Mesothelial cell of epicardium (in vitro differentiated cells): ENCODE measurements at regions not wholly inside any gene's neighbourhood (a gene's known extent, or its start where the extent isn't known, plus 50 kb on each side); places are given as distances from the start of the nearest gene placed in this dataset.

Experiments
- DNase-seq, 2 experiments: peaks; one replicate each; pipeline ENCODE4 v3.0.0; 2021; ENCODE audit warnings: low spot score in 2 of 2; ENCODE audit not compliant: unreplicated experiment in 2 of 2
- H3K27ac Mint-ChIP-seq: 2 replicates; pipeline ENCODE4 v1.8.0; 2021; ENCODE audit warnings: mixed read lengths
- H3K27me3 Mint-ChIP-seq: 2 replicates; pipeline ENCODE4 v1.8.0; 2021; ENCODE audit warnings: low read depth, mixed read lengths
- H3K36me3 Mint-ChIP-seq: 2 replicates; pipeline ENCODE4 v1.8.0; 2021; ENCODE audit warnings: mixed read lengths
- H3K4me1 Mint-ChIP-seq: 2 replicates; pipeline ENCODE4 v1.8.0; 2021; ENCODE audit warnings: mixed read lengths
- H3K4me3 Mint-ChIP-seq: 2 replicates; pipeline ENCODE4 v1.8.0; 2021; ENCODE audit warnings: mild to moderate bottlenecking, moderate library complexity, mixed read lengths
- H3K9me3 Mint-ChIP-seq: 2 replicates; pipeline ENCODE4 v1.8.0; 2021; ENCODE audit warnings: mixed read lengths
- TF ChIP-seq, protein P1 (sequence below): fragments of 200-600 bp; sonication (generic); IDR thresholded peaks from one replicate; pipeline ENCODE4 v1.5.0; 2021; ENCODE audit warnings: antibody characterized with exemption; ENCODE audit not compliant: unreplicated experiment

- Mint-ChIP-seq H3K4me1 (peaks cover 5% of the 10 kb centered on the region), H3K36me3 (no peaks in the 10 kb centered on the region), H3K9me3 (no peaks in the 10 kb centered on the region), H3K4me3 (no peak overlapping the region), H3K27me3 (peaks cover 19% of the 10 kb centered on the region), H3K27ac (no peak overlapping the region)
- DNase-seq, result no peak
- TF ChIP-seq, protein P1, sequence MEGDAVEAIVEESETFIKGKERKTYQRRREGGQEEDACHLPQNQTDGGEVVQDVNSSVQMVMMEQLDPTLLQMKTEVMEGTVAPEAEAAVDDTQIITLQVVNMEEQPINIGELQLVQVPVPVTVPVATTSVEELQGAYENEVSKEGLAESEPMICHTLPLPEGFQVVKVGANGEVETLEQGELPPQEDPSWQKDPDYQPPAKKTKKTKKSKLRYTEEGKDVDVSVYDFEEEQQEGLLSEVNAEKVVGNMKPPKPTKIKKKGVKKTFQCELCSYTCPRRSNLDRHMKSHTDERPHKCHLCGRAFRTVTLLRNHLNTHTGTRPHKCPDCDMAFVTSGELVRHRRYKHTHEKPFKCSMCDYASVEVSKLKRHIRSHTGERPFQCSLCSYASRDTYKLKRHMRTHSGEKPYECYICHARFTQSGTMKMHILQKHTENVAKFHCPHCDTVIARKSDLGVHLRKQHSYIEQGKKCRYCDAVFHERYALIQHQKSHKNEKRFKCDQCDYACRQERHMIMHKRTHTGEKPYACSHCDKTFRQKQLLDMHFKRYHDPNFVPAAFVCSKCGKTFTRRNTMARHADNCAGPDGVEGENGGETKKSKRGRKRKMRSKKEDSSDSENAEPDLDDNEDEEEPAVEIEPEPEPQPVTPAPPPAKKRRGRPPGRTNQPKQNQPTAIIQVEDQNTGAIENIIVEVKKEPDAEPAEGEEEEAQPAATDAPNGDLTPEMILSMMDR, result no peak
These were observed 679.4 kb upstream of the KIRREL3 start for GRCh38 chr11:127679816-127680545.

- TF ChIP-seq, protein P1, result no peak
- peaks cover 5% of the 10 kb centered on the region for H3K4me1 Mint-ChIP-seq
- H3K4me3 Mint-ChIP-seq, result no peak overlapping the region
- no peak overlapping the region for H3K27ac Mint-ChIP-seq
- H3K9me3 Mint-ChIP-seq, result no peaks in the 10 kb centered on the region
- DNase-seq, result no peak
- H3K36me3 Mint-ChIP-seq, result no peaks in the 10 kb centered on the region
- H3K27me3 Mint-ChIP-seq, result peaks cover 22% of the 10 kb centered on the region
These were observed 678.1 kb upstream of the KIRREL3 start for GRCh38 chr11:127678631-127679030.

DNA sequence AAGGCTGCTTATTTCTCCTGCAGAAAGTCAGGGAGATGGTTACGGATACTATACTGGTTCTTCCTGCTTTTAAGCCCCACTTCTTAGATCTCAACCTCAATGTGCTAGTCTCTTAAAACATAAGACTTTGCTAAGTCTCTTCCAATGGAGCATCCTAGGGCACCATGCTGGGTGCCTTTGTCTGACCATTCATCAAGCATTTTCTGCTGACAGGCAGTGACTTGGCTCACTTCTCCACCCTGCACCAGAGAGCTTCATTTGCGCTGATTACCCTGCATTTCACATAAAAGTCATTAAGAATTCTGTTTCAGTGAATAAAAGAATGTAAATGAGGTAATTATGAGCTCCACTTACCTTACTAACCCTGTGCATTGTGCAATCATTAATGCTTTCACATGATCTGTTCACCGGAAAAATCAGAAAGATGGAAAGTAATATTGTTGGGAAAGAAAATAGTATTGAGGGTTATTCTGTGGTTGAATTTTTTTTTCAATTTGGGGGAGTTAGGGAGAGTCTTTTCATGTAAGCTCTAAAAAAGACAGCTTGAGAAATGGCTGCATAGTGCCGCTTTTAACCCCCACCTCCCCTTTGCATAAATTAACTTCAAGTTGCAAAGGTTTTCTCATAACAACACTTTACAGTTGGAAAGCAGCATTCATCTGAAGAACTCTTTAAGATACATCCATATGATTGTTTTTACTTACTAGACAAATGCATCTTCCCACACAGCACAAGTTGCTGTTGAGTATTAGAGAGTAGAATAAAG, 677.3 kb upstream of the KIRREL3 start:
- Mint-ChIP-seq H3K36me3 (no peaks in the 10 kb centered on the region), H3K4me1 (peaks cover 5% of the 10 kb centered on the region), H3K4me3 (no peak overlapping the region), H3K27ac (no peak overlapping the region), H3K27me3 (peaks cover 27% of the 10 kb centered on the region), H3K9me3 (no peaks in the 10 kb centered on the region)
- TF ChIP-seq, protein P1, result no peak
- no peak for DNase-seq

DNA sequence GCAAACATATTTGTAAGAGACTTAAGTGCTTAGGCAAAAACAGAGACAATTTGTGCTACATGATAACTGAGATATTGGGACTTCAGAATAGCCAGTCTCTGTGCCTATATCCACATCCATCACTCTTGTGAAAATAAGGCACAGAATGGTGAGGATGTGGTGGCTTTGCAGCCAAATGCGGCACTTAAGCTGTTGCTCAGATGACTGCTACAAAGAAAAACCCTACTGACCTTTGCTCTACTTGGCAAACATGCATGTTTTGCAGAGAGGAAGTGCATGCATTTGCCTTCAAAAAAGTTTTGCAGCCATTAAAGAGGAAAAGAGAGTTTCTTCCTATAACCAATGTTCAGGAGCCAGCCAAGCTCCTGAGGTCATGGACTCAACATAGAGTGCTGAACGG, 675.0 kb upstream of the KIRREL3 start:
- TF ChIP-seq, protein P1, result no peak
- Mint-ChIP-seq H3K27ac (no peak overlapping the region), H3K9me3 (no peaks in the 10 kb centered on the region), H3K4me3 (no peak overlapping the region), H3K27me3 (peaks cover 31% of the 10 kb centered on the region), H3K4me1 (peaks cover 5% of the 10 kb centered on the region), H3K36me3 (no peaks in the 10 kb centered on the region)
- DNase-seq, result no peak

DNA sequence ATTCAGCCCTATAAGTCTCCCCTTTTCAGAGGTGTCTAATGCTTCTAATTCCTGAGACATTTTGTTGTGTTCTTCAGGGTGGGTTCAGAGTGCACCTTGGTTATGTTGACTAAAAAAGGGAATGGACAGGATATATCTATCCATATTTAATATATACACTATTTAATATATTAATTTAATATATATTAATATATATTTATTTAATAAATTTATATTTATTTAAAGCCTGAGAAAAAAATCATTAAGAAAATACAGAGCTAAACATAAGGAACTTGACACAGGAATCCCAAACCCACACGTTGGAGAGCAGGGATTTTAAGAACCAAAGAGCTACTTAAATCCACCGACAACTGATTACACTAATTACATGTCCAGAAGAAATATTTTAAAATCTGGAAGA, 674.2 kb upstream of the KIRREL3 start:
- H3K36me3 Mint-ChIP-seq, result no peaks in the 10 kb centered on the region
- H3K27ac Mint-ChIP-seq, result no peak overlapping the region
- H3K4me3 Mint-ChIP-seq, result no peak overlapping the region
- DNase-seq, result no peak
- TF ChIP-seq, protein P1, result no peak
- no peaks in the 10 kb centered on the region for H3K9me3 Mint-ChIP-seq
- peaks cover 31% of the 10 kb centered on the region for H3K27me3 Mint-ChIP-seq
- H3K4me1 Mint-ChIP-seq, result peaks cover 5% of the 10 kb centered on the region
